ENCODE measurements at regions not wholly inside any gene's neighbourhood (a gene's known extent, or its start where the extent isn't known, plus 50 kb on each side); places are given as distances from the start of the nearest gene placed in this dataset.

DNA sequence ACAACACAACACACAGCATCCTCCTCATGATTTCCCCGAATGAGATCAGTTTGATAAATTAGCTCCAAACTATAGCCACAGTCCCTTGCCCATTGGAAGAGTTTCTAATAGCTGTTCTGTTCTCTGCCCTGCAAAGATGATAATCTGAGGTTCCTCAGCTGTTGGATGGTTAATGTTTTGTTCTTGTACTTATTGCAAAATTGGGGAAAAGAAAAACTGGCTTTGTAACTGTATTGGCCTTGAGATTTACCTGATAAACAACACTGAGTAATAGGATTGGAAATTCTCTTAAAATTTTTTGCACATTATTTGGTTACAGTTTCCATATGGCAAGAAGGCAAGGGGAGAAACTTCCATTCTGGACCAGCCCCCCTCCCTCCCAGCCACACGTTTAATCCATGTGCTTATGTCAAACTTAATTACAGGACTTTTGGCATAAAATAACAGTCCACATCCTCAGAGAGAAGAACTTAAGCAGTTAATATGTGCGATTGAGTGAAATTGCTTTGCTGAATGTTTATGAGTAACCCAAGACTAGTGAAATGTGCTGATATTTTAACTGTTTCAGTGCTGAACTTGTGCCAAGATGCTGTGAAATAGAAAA is 119.1 kb upstream of the ZFHX3 start:
- peak in 1 of 4 donors; percentile 29 for ATAC-seq
- 29 to 37% (median 34%) methylated on average over 3 of the region's 3 CpGs for WGBS, 3 donors

DNA sequence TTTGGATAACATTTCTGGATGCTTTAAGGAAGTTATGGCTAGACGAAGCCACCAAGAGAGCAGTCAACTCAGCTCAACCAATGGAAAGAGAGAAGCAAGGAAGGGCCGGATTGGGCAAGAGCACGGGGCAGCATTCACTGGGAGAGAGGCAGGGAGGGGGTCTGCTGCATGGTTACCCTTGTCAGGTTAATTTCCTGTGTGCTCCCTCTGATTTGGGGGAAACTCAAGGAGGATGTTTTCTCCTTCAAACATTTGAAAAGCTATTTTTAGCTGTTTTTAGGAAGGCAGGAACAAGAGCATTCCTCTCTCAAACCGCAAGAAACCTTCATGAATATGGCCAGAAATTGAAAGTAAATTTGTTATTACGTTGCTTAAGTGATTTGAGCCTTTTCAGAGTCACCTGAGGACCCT is 118.5 kb upstream of the ZFHX3 start:
- ATAC-seq: no peak
- Histone ChIP-seq H3K4me3 (no peak overlapping the region), H3K9me3 (no peaks in the 10 kb centered on the region), H3K27me3 (ENCODE audit: insufficient read depth in 3 of 3, low read length in 2 of 3) (no peaks in the 10 kb centered on the region), H3K27ac (no peak overlapping the region), H3K4me1 (no peaks in the 10 kb centered on the region), H3K36me3 (ENCODE audit: insufficient read depth in 1 of 2, low read depth in 1 of 2) (no peaks in the 10 kb centered on the region)
- TF ChIP-seq, protein P1, sequence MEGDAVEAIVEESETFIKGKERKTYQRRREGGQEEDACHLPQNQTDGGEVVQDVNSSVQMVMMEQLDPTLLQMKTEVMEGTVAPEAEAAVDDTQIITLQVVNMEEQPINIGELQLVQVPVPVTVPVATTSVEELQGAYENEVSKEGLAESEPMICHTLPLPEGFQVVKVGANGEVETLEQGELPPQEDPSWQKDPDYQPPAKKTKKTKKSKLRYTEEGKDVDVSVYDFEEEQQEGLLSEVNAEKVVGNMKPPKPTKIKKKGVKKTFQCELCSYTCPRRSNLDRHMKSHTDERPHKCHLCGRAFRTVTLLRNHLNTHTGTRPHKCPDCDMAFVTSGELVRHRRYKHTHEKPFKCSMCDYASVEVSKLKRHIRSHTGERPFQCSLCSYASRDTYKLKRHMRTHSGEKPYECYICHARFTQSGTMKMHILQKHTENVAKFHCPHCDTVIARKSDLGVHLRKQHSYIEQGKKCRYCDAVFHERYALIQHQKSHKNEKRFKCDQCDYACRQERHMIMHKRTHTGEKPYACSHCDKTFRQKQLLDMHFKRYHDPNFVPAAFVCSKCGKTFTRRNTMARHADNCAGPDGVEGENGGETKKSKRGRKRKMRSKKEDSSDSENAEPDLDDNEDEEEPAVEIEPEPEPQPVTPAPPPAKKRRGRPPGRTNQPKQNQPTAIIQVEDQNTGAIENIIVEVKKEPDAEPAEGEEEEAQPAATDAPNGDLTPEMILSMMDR (IDR thresholded peaks at IDR 0.05): no peak
- intact Hi-C loops (cut with DNase I): no loop called here
- WGBS, 3 donors: 37 to 52% (median 40%) methylated on average over 5 of the region's 5 CpGs
- no peak for DNase-seq

More for the DNA sequence above, 119.1 kb upstream of the ZFHX3 start:
- H3K36me3 ChIP-seq (ENCODE audit: insufficient read depth in 1 of 2, low read depth in 1 of 2): no peaks in the 10 kb centered on the region
- TF ChIP-seq, protein P1 (IDR thresholded peaks at IDR 0.05): no peak
- H3K27ac ChIP-seq: no peak overlapping the region
- no peaks in the 10 kb centered on the region for H3K9me3 ChIP-seq
- H3K4me1 ChIP-seq: no peaks in the 10 kb centered on the region
- no peak for DNase-seq
- H3K27me3 ChIP-seq (ENCODE audit: insufficient read depth in 3 of 3, low read length in 2 of 3): no peaks in the 10 kb centered on the region
- intact Hi-C loops (cut with DNase I): no loop called here
- no peak overlapping the region for H3K4me3 ChIP-seq

DNA sequence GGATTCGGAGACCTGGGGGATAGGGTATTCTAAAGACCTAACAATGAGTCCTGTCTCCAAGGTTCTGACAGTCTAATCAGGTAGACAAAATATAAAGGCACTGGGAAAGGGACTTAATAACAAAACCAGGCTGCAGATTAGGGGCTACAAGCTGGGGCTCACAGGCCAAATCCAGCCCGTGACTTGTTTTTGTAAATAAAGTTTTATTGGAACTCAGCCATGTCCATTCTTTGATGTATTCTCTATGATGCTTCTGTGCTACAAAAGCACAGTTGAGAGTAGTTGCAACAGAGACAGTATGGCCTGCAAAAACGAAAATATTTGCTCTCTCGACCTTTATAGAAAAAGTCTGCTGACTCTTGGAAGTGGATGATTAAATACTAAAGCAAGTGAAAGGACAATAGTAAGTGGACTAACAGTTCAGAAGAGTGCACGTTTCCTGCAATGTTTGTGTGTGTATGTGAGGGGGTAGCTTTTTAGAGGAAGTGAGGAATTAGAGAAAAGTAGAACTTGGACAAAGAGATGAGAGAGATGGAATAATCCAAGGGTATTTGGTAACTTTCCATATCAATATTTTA is 115.4 kb upstream of the ZFHX3 start:
- H3K4me1 ChIP-seq: no peaks in the 10 kb centered on the region
- no peak overlapping the region for H3K4me3 ChIP-seq
- H3K27ac ChIP-seq: no peak overlapping the region
- TF ChIP-seq, protein P1 (IDR thresholded peaks at IDR 0.05): no peak
- DNase-seq (no peak), ATAC-seq (no peak)
- no peaks in the 10 kb centered on the region for H3K36me3 ChIP-seq (ENCODE audit: insufficient read depth in 1 of 2, low read depth in 1 of 2)
- WGBS, 3 donors: 63 to 73% (median 67%) methylated on average over 5 of the region's 5 CpGs
- intact Hi-C loops (cut with DNase I): no loop called here
- no peaks in the 10 kb centered on the region for H3K27me3 ChIP-seq (ENCODE audit: insufficient read depth in 3 of 3, low read length in 2 of 3)
- H3K9me3 ChIP-seq: peaks cover 2% of the 10 kb centered on the region

DNA sequence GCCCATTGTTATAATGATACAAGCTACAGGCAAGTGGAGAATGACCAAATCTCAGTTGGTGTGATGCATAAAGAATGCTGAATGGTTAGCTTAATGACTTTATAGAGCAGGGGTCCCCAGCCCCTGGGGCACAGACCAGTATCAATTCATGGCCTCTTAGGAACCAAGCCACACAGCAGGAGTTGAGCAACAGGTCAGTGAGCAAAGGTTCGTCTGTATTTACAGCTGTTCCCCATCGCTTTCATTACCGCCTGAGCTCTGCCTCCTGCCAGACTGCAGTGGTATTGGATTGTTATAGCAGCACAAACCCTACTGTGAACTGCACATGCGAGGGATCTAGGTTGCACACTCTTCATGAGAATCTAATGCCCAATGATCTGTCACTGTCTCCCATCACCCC is 114.0 kb upstream of the ZFHX3 start:
- DNase-seq (no peak), ATAC-seq (no peak)
- Histone ChIP-seq H3K27me3 (ENCODE audit: insufficient read depth in 3 of 3, low read length in 2 of 3) (no peaks in the 10 kb centered on the region), H3K4me1 (no peaks in the 10 kb centered on the region), H3K27ac (no peak overlapping the region), H3K9me3 (peaks cover 4% of the 10 kb centered on the region), H3K36me3 (ENCODE audit: insufficient read depth in 1 of 2, low read depth in 1 of 2) (no peaks in the 10 kb centered on the region), H3K4me3 (no peak overlapping the region)
- WGBS, 3 donors: 82 to 91% (median 85%) methylated on average over 4 of the region's 4 CpGs
- TF ChIP-seq, protein P1 (IDR thresholded peaks at IDR 0.05): no peak
- intact Hi-C loops (cut with DNase I): no loop called here

DNA sequence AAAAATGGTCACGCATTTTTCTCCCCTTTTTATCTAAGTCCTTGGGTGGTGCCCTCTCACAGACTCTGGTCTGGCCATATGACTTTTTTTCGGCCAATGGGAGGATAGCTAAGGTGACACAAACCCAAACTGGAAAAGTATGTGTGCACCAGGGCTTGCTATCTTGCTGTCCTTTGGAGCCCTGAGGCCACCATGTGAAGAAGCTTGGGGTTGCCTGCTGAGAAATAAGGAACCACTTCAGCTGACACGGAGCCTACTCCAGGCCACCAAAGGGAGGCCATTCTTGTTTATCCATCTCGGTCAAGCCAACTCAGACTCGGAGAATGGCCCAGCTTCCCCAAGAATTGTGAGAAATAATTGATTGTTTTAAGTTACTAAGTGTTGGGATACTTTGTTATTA is 111.4 kb upstream of the ZFHX3 start:
- WGBS, 3 donors: 86 to 94% (median 92%) methylated on average over 5 of the region's 5 CpGs
- ATAC-seq (no peak), DNase-seq (no peak)
- intact Hi-C loops (cut with DNase I): no loop called here
- Histone ChIP-seq H3K4me1 (no peaks in the 10 kb centered on the region), H3K4me3 (no peak overlapping the region), H3K9me3 (peaks cover 4% of the 10 kb centered on the region), H3K27me3 (ENCODE audit: insufficient read depth in 3 of 3, low read length in 2 of 3) (no peaks in the 10 kb centered on the region), H3K27ac (no peak overlapping the region), H3K36me3 (ENCODE audit: insufficient read depth in 1 of 2, low read depth in 1 of 2) (no peaks in the 10 kb centered on the region)
- TF ChIP-seq, protein P1 (IDR thresholded peaks at IDR 0.05): no peak

Measured in psoas muscle (tissue), 7 donors.